ENCODE measurements at regions not wholly inside any gene's neighbourhood (a gene's known extent, or its start where the extent isn't known, plus 50 kb on each side); places are given as distances from the start of the nearest gene placed in this dataset.

DNA sequence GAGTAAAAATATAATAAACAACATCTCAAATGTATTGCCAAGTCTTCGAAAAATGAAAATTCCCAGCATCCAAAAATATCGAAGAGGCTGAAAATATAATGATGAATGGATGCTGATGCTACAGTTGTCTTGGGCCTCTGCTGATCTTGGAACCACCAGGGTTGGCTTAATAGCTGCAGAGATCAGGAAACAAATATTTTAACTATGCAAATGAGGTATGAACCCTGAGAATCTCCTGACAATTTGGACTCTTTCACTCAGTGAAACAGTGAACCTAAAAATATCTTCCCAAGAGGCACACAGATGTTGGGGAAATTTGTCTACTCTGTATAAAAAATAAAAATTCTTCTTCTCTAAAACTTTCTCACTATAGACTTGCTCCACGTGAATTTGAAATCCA lies 97.7 kb upstream of the EGFR start:
- intact Hi-C loops (cut with micrococcal nuclease): loop anchor here (5.0 kb wide), 1 partner anchor 211 kb away; no protein-coding TSS in a partner anchor

More for the DNA sequence above, 97.7 kb upstream of the EGFR start:
- H3K4me1 ChIP-seq (ENCODE audit: control insufficient read depth, insufficient read depth, low read length): no peaks in the 10 kb centered on the region
- no peak overlapping the region for H3K14ac ChIP-seq (replicated peaks; ENCODE audit: low read depth, low read length)
- H4K8ac ChIP-seq (ENCODE audit: low read depth in 2 of 2, low read length in 2 of 2): no peak overlapping the region
- H2AK9ac ChIP-seq (replicated peaks; ENCODE audit: low read depth, low read length, poor library complexity): no peak overlapping the region
- no peaks in the 10 kb centered on the region for H3K36me3 ChIP-seq (ENCODE audit: control insufficient read depth, insufficient read depth, low read length)
- H4K5ac ChIP-seq (ENCODE audit: low read depth, low read length): no peak overlapping the region
- no peak overlapping the region for H3K23ac ChIP-seq (ENCODE audit: low read depth, low read length)
- no peak overlapping the region for H3K4me2 ChIP-seq (ENCODE audit: low read depth, low read length)
- WGBS, 2 experiments (ENCODE audit: extremely low coverage in 2 of 2, insufficient read length in 1 of 2): no CpG with 5 or more reads among the region's 3 CpGs
- no peak overlapping the region for H3K9ac ChIP-seq (ENCODE audit: low read depth, low read length)
- H3K9me1 ChIP-seq (ENCODE audit: insufficient read depth, low read length): peaks cover 2% of the 10 kb centered on the region; the same call in 1 of the 2 replicates
- BruUV-seq (replicated peaks): no TSS peak
- no peak overlapping the region for H2BK5ac ChIP-seq (ENCODE audit: low read depth, low read length, poor library complexity, severe bottlenecking)
- no peaks in the 10 kb centered on the region for H4K20me1 ChIP-seq (ENCODE audit: insufficient read depth, low read length)
- no peaks in the 10 kb centered on the region for H3K79me1 ChIP-seq (ENCODE audit: low read depth in 1 of 2, low read length in 2 of 2)
- H2BK15ac ChIP-seq (ENCODE audit: low read depth, low read length): no peak overlapping the region
- H3K9me3 ChIP-seq (ENCODE audit: control insufficient read depth, insufficient read depth, low read length): no peaks in the 10 kb centered on the region
- no peak for DNase-seq
- H3K4ac ChIP-seq (ENCODE audit: low read depth, low read length): no peak overlapping the region
- H3K18ac ChIP-seq (ENCODE audit: low read depth, low read length): no peak overlapping the region
- H2AFZ ChIP-seq (replicated peaks; ENCODE audit: low read length, poor library complexity): no peak overlapping the region
- ATAC-seq (ENCODE audit: low read depth): peak; percentile 49
- dilution Hi-C loops (cut with HindIII; ENCODE audit: low sequenced_read_pairs, unreplicated experiment): no loop called here
- CTCF ChIA-PET: no interaction called here
- no peak overlapping the region for H2BK20ac ChIP-seq (ENCODE audit: low read depth, low read length)
- H4K91ac ChIP-seq (ENCODE audit: insufficient read depth, low read depth, low read length): no peak overlapping the region
- H3K4me3 ChIP-seq (ENCODE audit: insufficient read depth, low read depth, low read length): no peak overlapping the region
- H2BK120ac ChIP-seq (ENCODE audit: low read depth, low read length): no peak overlapping the region
- H2AK5ac ChIP-seq (ENCODE audit: low read depth, low read length): no peak overlapping the region
- no peak overlapping the region for H3K27ac ChIP-seq (ENCODE audit: insufficient read depth, low read length)
- in situ Hi-C loops (cut with MboI; ENCODE audit: low sequenced_read_pairs): no loop called here
- H3K27me3 ChIP-seq (ENCODE audit: control insufficient read depth, insufficient read depth, low read length): no peaks in the 10 kb centered on the region
- no peak overlapping the region for H3K56ac ChIP-seq (ENCODE audit: extremely low read depth, insufficient read depth, low read length)
- POLR2A ChIA-PET (ENCODE audit: unreplicated experiment): no interaction called here
- no peak for TF ChIP-seq CEBPB (IDR thresholded peaks at IDR 0.05; ENCODE audit: low read depth, low read length)
- TF ChIP-seq, protein P1, sequence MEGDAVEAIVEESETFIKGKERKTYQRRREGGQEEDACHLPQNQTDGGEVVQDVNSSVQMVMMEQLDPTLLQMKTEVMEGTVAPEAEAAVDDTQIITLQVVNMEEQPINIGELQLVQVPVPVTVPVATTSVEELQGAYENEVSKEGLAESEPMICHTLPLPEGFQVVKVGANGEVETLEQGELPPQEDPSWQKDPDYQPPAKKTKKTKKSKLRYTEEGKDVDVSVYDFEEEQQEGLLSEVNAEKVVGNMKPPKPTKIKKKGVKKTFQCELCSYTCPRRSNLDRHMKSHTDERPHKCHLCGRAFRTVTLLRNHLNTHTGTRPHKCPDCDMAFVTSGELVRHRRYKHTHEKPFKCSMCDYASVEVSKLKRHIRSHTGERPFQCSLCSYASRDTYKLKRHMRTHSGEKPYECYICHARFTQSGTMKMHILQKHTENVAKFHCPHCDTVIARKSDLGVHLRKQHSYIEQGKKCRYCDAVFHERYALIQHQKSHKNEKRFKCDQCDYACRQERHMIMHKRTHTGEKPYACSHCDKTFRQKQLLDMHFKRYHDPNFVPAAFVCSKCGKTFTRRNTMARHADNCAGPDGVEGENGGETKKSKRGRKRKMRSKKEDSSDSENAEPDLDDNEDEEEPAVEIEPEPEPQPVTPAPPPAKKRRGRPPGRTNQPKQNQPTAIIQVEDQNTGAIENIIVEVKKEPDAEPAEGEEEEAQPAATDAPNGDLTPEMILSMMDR (conservative IDR thresholded peaks at IDR 0.05; ENCODE audit: low read depth, low read length): no peak
- no peak for TF ChIP-seq FOS (IDR thresholded peaks at IDR 0.05; ENCODE audit: low read depth, low read length)
- no peak for TF ChIP-seq MAZ (IDR thresholded peaks at IDR 0.05; ENCODE audit: borderline replicate concordance, low read depth, low read length)
- TF ChIP-seq MXI1 (IDR thresholded peaks at IDR 0.05; ENCODE audit: borderline replicate concordance, low read depth, low read length): no peak

Data from IMR-90 (cell line).